HL-60/S4 treated with retinoic acid at 250 ng/mL for 4 days and 3 days (cell line): ENCODE measurements at regions not wholly inside any gene's neighbourhood (a gene's known extent, or its start where the extent isn't known, plus 50 kb on each side); places are given as distances from the start of the nearest gene placed in this dataset.

Source experiments
- in situ Hi-C: fragments of 300-500 bp; cut with MboI; formaldehyde crosslinking; loops from 2 replicates; pipeline ENCODE4 v1.7.0; 2022; ENCODE audit warnings: low sequenced_read_pairs

DNA sequence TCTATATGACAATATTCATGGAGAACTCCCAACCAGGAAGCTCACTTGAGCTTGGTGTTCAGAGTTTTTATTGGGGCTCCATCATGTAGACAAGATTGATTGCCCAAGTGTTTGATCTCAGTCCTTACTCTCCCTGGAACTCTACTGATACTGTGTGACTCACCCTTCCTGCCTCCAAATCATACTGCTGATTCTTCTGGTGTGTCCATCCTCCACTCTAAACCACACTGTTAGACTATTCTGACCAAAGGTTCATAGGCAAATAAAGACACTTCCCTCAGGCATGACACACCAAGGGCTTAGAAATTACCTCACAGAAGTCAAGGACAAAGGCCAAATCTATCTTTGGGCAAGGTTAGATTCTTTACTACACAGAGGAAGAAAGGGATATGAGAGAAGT, 107.9 kb upstream of the CDH20 start:
- in situ Hi-C loops, result no loop called here

DNA sequence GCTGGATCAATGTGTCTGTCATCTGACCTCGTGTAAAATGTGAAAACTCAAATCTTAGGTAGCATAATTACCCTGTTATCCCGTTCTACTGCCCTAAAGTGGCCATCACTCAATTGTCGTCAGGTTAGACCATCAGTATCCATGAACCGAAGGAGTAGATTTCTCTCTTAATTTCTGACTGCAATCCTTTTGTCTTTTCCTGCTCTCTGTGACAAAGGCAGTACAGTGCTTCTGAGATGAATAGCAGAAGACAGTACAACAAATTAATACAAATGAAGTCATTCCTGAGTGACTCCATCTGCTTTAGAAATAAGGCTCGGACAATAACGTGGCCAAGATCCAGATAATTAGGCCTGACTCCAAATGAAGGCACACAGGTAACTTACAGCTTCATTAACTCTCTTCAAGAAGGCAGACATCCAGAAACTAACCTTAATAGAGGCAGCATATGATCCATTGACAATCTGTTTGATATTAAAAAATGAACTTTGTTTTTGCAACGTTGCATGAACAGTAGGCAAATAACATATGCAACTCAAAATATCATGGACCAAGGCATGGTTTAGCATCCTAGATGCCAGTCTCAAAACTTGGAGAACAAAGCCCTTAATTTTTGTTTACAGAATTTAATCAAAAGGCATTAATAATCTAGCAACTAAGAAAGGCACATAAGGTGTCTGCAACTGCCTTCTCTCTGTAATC, 96.7 kb upstream of the CDH20 start:
- in situ Hi-C loops, result no loop called here

DNA sequence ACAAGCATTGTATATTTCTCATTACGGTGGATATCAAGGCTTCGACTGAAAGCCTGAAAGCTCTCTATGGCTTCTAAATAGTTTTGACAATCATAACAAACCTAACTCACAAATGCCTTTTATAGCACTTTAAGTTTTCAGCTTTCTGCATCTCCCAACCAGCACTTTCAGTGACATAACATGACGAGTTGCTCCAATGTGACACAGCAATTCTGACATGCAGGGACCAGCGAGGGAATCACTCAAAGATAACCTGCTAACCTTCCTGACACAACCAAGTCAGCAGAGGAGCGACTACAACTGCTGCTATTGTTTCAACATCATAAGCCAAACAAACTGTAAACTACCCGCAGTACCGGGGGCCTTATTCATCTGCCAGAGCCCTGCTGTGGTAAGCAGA, 95.7 kb upstream of the CDH20 start:
- in situ Hi-C loops, result no loop called here

DNA sequence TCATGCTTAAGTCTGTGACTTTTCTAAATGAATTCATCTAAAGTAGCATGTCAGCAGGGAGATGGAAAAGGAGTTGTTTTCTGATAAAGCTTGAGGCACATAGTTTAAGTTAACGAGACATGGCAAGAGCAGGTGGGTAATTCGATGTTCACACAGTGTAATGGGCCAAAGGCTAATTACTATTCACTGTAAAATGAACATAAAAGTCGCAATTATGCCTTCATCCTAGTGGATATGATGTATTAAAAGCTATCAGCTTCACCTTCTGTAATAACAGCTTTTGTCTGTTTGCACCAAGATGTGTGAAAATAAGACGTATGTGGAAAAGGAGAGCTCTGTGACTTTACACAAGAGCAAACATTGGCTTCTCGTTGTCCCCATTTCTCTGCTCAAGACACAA, 94.2 kb upstream of the CDH20 start:
- in situ Hi-C loops, result no loop called here

DNA sequence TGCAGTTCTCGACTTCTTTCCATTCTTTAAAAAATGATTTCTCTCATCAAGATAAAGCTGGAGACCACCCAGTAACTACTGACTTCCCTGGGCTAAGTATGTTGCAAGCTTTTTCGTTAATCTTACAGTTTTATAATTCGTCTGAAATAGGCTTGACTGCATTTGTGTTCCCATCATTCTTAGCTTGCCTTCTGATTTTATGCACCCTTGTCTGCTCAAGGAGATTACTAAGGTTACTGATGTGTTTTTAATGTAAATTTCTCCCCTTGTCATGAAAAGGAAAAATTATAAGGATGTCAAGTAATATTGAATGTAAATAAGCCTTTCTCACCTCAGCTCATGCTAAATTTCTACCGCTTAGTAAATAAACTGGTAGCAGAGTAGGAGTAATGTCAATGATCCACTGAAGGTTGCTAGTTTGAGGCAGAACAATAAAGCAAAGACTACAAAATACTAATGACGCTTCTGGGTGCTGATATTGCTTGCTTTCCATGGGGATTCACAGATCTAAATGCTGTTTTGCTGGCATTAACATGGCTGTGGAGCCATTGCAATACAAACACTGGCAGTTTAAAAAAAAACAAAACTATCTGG, 91.9 kb upstream of the CDH20 start:
- in situ Hi-C loops, result no loop called here

DNA sequence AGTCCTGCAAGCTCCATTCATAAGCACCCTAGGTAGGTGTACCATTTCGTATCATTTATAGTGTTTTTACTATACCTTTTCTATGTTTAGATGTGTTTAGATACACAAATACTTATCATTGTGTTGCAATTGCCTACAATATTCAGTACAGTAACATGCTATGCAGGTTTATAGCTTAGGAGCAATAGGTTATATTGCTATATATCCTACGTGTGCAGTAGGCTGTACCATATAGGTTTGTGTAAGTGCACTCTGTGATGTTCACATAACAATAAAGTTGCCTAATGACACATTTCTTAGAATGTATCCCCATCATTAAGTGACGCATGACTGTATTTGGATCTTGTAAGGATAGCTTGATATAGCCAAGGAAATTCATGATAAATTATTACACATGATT, 88.6 kb upstream of the CDH20 start:
- in situ Hi-C loops, result no loop called here

DNA sequence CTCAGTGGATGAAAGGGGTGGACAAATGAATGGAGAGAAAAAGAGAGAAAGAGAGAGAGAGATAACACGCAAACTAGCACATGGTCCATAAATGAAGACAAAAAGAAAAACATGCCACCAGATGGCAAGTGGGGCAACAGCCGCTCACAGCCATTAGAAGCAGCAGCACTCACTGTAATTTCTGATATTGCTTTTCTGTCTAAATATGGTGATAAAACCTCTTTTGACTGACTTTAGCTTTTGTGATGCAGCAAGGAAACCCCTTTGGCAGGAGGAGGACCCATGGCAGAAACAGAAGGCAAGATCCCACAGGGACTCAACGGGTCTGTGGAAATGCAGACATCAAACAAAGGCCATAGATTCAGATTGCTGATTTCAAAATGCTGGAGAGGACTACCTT, 88.0 kb upstream of the CDH20 start:
- in situ Hi-C loops, result no loop called here

DNA sequence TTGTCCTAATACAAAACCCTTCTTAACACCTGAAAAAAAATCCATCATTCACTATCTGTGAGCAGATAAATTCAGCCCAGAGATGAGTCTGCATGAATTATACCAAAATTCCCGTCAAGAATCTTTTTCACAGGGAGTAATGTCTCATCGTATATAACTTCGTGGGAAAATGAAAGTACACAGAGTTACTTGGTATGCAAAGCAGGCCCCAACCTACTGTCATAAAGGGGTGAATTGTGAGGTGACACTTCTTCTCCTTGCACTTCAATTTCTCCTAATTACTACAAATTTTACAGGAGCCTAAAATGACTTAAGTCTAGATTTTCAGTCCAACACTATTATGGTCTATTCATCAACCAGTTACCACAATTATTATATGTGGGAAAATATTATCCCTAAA, 84.6 kb upstream of the CDH20 start:
- in situ Hi-C loops, result no loop called here

DNA sequence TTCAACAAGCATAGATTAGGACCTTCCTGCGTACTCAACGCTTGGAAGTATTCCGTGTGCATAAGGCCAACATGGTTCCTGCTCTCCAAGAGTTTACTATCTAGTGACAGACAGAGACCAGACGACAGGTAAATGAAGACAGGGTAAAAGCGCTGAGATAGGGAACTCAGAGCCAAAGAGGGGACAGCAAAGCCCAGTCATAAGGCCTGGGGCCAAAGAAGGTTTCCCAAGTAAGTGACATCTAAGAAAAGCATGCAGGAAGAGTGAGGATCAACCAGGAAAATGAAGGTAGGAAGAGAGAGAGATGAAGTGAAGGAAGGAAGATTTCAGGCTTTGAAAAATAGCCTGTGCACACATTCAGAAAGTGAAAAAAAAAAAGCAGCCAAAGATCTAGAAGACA, 76.9 kb upstream of the CDH20 start:
- in situ Hi-C loops, result no loop called here

DNA sequence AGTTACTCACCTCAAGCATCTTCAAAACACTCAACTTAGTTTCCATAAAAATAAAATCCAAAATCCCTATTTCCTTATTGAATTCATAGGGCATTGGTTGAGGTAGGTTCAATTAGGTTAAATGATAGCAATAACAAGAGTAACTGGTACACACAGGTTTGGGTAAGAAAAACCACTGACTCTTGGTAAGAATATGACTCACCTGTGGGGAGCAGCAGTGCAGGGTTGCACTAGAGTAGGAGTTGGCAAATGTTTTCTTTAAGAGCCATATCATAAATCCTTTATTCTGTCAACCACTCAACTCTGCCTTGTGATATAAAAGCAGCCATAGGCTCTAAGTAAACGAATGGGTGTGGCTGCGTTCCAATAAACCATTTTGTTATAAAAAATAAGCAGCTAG, 71.4 kb upstream of the CDH20 start:
- in situ Hi-C loops, result no loop called here

DNA sequence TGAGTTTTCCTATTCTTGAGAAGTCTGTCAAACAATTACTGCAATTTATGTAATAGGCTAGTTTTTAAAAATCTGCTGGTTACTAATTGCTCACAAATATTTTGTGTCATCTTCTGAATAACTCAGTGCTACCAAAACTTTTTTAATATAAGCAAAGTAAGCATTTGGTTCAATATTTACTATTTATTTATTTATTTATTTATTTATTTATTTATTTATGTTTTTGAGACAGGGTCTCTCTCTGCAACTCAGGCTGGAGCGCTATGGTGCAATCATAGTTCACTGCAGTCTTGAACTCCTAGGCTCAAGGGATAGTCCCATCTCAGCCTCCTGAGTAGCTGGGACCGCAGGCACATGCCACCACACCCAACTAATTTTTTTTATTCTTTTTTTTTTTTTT, 60.4 kb upstream of the CDH20 start:
- in situ Hi-C loops, result no loop called here

DNA sequence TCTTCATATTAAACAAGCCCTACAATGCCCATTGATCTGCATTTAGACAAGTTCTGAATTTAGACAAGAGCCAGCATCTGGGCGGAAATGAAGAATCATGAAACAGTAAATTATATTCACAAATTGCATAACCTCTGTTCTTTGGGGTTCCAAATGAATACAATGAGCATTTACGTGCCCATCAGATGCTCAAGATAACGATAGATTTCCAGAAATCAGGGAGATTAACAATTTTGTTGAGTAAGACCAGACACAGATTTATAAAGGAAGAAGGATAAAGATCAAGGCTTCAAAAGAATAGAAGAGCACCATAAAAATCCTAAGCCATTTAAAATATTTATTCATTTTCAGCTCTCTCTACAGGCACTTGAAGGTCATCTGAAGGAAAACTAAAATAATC, 59.7 kb upstream of the CDH20 start:
- in situ Hi-C loops, result no loop called here

DNA sequence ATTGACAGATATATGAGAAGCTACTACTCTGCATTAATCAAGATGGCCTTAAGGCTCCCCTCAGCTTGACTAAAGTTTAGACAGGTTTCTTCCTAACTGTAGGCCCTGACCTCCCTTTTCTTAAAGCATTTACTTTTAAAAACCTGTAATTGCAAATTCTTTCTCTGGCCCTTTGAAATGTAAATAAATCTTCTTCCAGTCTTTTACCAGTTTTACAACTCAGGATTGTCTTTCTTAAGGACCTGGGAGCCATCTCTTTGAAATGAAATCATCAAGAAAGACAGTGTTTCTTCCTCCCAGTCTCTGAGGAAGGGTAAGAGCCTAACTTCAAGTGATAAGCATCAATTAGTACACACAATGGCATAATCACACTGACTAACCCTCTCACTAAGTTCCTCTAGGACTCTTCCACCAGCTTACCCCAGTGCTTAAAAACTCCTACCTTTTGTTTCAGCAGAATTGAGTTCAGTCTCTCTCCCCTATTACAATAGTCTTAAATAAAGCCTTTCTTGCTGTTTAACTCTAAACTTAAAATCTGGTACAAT, 58.7 kb upstream of the CDH20 start:
- in situ Hi-C loops, result no loop called here

DNA sequence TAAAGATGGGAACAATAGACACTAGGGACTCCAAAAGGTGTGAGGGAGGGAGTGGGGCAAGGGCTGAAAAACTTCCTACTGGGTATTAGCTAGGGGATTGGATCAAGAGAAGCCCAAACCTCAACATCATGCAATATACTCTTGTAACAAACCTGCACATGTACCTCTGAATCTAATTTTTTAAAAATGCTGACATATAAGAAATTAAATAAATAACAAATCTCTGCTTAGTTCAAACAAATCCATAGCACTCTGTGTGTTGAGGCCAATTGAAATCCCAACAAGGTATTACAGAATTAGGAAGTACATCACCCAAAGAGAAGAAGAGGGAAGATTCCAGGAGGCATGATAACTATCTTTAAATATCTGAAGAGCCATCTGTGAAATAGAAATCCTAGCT, 55.4 kb upstream of the CDH20 start:
- in situ Hi-C loops, result no loop called here

DNA sequence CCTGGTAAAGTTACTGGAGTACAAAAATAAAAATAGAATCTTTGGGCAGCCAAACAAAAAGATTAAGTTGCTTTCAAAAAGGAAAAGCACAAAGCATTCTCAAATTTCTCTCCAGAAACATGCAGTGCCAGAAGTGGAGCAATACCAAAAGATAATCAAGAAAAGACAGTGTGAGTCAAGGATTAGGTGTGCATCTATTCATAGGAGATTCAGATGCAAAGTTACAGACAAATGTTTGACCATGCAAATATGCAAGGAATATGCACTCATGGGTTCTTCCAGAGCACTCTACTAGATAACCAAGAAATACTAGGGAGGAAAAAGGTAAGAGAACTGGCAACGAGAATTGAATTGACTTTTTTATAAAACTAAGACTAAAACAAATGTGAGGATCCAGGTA, 51.8 kb upstream of the CDH20 start:
- in situ Hi-C loops, result no loop called here

DNA sequence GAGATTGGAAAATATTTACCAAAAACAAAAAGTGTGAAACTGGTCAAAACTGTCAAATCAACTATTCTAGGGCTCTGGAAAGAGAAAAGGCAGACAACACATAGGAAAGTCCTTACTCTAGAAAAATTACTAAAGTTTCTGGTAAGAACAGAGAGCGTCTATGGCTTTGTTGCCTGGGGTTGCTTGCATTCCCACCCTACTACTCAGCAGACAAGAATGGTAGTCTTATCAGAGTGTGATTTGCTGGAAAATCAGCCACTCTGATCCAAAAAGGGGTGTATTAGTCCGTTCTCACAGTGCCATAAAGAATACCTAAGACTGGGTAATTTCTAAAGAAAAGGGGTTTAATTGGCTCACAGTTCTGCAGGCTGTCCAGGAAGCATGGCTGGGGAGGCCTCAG, 50.3 kb upstream of the CDH20 start:
- in situ Hi-C loops, result no loop called here
